ENCODE measurements at regions not wholly inside any gene's neighbourhood (a gene's known extent, or its start where the extent isn't known, plus 50 kb on each side); places are given as distances from the start of the nearest gene placed in this dataset.

DNA sequence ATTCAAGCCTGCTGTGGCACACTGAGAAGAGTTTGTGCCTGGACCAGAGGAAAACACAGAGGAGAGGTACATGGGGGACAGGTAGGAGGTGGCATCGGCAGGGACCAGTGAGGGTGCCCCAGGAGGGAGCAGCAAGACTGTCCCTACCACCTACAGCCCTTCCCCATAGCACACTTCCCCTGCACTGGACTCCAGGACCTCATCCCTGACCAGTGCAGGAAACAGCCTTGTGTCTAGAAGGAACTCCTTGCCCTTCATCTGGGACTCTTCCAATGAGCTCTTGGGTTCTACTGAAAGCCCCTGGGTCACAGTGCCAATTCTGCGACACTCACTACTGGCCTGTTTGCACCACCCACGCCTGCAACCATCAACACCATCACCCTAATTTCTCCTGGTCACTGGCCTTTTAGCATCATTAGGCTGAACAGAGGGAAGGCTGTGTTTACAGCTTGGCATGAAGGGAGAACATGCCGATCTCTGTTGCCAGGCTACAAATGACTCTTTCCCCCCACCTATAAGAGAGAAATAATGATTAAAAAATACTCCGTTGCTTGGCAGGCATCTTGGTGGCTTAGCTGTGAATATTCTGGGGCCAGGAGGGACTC lies 371.9 kb upstream of the ZMIZ1 start:
- TF ChIP-seq, protein P1, sequence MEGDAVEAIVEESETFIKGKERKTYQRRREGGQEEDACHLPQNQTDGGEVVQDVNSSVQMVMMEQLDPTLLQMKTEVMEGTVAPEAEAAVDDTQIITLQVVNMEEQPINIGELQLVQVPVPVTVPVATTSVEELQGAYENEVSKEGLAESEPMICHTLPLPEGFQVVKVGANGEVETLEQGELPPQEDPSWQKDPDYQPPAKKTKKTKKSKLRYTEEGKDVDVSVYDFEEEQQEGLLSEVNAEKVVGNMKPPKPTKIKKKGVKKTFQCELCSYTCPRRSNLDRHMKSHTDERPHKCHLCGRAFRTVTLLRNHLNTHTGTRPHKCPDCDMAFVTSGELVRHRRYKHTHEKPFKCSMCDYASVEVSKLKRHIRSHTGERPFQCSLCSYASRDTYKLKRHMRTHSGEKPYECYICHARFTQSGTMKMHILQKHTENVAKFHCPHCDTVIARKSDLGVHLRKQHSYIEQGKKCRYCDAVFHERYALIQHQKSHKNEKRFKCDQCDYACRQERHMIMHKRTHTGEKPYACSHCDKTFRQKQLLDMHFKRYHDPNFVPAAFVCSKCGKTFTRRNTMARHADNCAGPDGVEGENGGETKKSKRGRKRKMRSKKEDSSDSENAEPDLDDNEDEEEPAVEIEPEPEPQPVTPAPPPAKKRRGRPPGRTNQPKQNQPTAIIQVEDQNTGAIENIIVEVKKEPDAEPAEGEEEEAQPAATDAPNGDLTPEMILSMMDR (IDR thresholded peaks at IDR 0.05) = no peak
- TF ChIP-seq ZFX (IDR thresholded peaks at IDR 0.05; ENCODE audit: borderline replicate concordance) = no peak
- no peak overlapping the region for H3K27ac ChIP-seq

DNA sequence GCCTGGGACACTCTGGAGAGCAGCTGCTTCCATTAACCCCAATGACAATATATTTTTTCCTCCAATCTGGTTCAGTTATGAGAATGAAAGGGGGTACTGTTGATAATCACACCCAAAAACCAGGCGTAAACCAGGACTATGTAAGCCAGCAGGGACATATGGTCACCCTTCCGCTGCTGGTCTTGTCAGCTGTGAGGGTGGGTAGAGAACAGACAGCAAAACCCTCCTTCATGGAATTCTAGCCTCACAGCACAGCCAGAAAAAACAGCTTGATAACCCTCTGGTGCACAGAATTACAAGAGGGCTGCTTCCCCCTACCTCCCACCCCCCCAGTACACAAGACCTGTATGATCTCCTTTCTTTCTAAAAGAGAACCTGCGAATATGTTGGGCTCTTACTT lies 368.8 kb upstream of the ZMIZ1 start:
- H3K27ac ChIP-seq = no peak overlapping the region
- TF ChIP-seq ZFX (IDR thresholded peaks at IDR 0.05; ENCODE audit: borderline replicate concordance) = no peak
- TF ChIP-seq, protein P1 (IDR thresholded peaks at IDR 0.05) = no peak

DNA sequence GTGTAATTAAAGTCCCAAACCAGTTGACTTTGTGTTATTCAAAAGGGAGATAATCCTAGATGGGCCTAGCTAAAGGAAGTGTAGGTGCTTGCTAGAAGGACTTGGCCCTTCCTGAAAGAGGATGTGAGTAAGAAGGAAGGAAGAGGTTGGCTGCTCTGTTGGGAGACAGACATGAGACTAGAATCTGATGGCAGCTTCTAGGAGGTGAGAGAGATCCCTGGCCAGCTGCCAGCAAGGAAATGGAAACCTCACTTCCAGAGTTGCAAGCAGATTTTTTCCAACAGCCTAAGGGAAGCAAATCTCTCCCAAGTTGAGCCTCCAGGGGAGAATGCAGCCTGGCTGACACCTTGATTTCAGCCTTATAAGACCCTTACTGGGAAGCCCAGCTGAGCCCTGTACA lies 368.4 kb upstream of the ZMIZ1 start:
- TF ChIP-seq, protein P1 (IDR thresholded peaks at IDR 0.05) = no peak
- no peak for TF ChIP-seq ZFX (IDR thresholded peaks at IDR 0.05; ENCODE audit: borderline replicate concordance)
- H3K27ac ChIP-seq = no peak overlapping the region

DNA sequence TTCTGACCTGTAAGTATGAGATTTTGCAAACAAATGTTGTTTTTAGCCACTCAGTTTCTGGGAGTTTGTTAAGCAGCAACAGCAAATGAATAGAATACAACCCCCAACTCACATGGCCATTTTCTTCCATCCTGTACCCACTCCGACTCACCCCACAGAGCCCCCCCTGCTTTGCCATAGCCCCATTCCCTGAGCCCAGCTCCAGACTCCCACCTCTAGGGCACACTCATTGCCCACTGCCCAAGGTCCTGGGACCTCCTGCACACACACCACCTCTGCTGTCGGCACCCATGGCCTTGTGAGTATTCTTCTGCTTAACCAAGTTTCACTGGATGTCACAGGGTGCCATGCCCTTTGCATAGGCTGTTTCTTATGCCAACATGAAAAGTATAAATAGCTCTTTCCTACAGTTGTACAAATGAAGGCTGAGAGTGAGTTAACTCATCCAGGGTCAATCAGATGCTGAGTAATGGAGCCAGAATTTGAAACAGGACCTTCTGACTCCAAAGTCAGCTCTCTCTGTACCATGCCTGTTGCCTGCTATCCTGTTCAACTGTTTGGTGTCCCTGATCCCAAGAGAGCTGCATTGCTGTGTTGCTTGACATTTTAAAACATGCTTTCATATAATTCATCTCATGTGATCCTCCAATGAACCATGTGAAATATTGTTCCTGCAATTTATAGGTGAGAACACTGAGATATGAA lies 367.8 kb upstream of the ZMIZ1 start:
- H3K27ac ChIP-seq = no peak overlapping the region

DNA sequence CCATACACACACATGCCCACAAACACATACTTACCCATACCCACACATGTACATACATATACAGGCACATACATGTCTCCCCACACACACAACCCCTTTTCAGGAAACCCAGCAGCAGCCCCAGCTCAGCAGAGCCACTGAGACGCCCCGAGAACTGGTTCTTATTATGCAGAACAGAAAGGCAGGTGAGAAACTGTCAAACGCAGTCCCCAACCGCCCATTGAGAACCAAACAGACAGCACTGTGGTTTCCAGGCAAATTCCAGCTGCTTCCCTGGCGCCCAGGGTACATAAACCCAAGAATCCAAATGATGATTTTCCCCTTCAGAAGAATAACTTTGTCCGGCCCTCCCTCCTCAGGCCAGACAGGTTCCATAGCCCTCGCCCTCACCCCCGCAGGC lies 366.6 kb upstream of the ZMIZ1 start:
- no peak for TF ChIP-seq ZFX (IDR thresholded peaks at IDR 0.05; ENCODE audit: borderline replicate concordance)
- TF ChIP-seq, protein P1 (IDR thresholded peaks at IDR 0.05) = no peak
- H3K27ac ChIP-seq = no peak overlapping the region

More for the DNA sequence above, 367.8 kb upstream of the ZMIZ1 start:
- TF ChIP-seq, protein P1 (IDR thresholded peaks at IDR 0.05) = no peak
- TF ChIP-seq ZFX (IDR thresholded peaks at IDR 0.05; ENCODE audit: borderline replicate concordance) = no peak

DNA sequence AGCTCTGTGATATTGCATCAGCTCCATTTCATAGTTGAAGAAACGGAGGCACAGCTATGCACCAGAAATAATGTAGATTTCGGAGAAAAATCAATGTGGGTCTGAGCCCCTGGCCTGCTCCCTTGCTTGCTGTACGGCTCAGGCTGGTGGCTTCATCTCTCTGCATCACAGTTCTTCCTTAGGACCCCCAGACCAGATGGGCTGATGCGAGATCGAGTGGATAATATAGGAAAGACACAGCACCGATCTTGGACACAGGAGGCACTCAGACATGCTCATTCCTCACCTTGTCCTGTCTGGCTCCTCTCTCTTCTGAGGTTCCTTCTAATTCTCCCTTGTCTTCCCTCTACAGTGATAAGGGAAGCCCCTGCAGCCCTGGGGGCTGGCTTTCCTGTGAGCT lies 365.9 kb upstream of the ZMIZ1 start:
- no peak for TF ChIP-seq ZFX (IDR thresholded peaks at IDR 0.05; ENCODE audit: borderline replicate concordance)
- TF ChIP-seq, protein P1 (IDR thresholded peaks at IDR 0.05) = no peak
- no peak overlapping the region for H3K27ac ChIP-seq

DNA sequence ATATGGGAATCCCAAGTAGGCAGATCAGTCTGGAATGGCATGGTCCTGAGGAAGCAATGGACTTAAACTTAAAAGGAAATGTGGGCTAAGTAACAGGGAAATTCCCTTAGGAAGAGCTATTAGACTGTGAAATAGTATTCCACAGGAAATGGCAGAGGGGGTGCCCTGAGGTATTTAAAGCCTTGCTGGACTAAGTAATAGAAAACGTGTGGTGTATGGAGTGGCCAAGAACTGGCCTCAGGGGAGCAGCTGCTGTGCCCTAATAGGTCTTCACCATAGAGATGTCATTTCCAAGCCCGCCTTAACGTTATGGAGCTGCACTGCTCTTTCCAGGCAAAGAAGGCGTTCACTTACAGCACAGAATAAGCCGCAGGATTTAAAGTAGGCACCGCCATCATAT lies 365.2 kb upstream of the ZMIZ1 start:
- TF ChIP-seq ZFX (IDR thresholded peaks at IDR 0.05; ENCODE audit: borderline replicate concordance) = no peak
- TF ChIP-seq, protein P1 (IDR thresholded peaks at IDR 0.05) = no peak
- H3K27ac ChIP-seq = no peak overlapping the region

Measured in 22Rv1 (cell line).